K562 (cell line): ENCODE measurements at regions not wholly inside any gene's neighbourhood (a gene's known extent, or its start where the extent isn't known, plus 50 kb on each side); places are given as distances from the start of the nearest gene placed in this dataset.

ENCODE experiments used
- ATAC-seq: fragments of 200-7000 bp; cut with Tn5 transposase; 3 replicates; pipeline ENCODE4 v1.9.1; 2020; ENCODE audit warnings: moderate library complexity
- BruUV-seq: library from RNA; stranded (reverse); fragments of 400-500 nt; replicated peaks from 2 replicates; lab custom pipeline; 2021; lab: Mats Ljungman, UMichigan
- CTCF ChIA-PET: fragments of 300-600 bp; formaldehyde crosslinking; extraction: SDS; loops from one replicate; lab custom pipeline; 2021; ENCODE audit warnings: low intra/inter-chr PET ratio; lab: Yijun Ruan, JAX
- POLR2A ChIA-PET: fragments of 300-600, 350-650 bp; sonication (Branson Sonifier 250); formaldehyde crosslinking; extraction: SDS; loops from one replicate; lab custom pipeline; 2021; ENCODE audit warnings: antibody characterized with exemption, inconsistent platforms; lab: Yijun Ruan, JAX
- DNase-seq, 4 experiments: peaks; one replicate each; pipeline versions ENCODE4 v3.0.0 to v3.0.0-alpha.2; 2011 to 2018; ENCODE audit warnings: low spot score in 3 of 4, mixed read lengths in 3 of 4; ENCODE audit errors: extremely low read depth in 1 of 4
- FAIRE-seq: peaks from 2 replicates; lab custom pipeline; 2011; peaks lifted over from hg19 to GRCh38; lab: Jason Lieb, UNC
- H2AFZ ChIP-seq: 2 replicates; pipeline ENCODE4 v1.6.0; 2011; ENCODE audit warnings: low read depth, low read length, control low read depth, inconsistent platforms
- H3K27ac ChIP-seq: fragments of 200-600 bp; 3 replicates; pipeline ENCODE4 v1.8.0; 2011; ENCODE audit warnings: low read depth, mild to moderate bottlenecking, control low read depth, inconsistent platforms, low read length, moderate library complexity, mixed read lengths; ENCODE audit errors: extremely low read depth
- H3K27me3 ChIP-seq, 2 experiments: fragments of 300-600 bp in 1 of 2; 2 replicates in 1 of 2; 3 replicates in 1 of 2; pipeline versions ENCODE4 v1.6.0 to v1.8.0; 2011; ENCODE audit warnings: inconsistent platforms in 2 of 2, low read length in 2 of 2, mild to moderate bottlenecking in 1 of 2, mixed read lengths in 1 of 2, moderate library complexity in 1 of 2; ENCODE audit not compliant: control insufficient read depth in 2 of 2, insufficient read depth in 2 of 2
- H3K36me3 ChIP-seq: fragments of 300-600 bp; 3 replicates; pipeline ENCODE4 v1.8.0; 2011; ENCODE audit warnings: mild to moderate bottlenecking, low read length, inconsistent platforms; ENCODE audit not compliant: control insufficient read depth, insufficient read depth
- H3K4me1 ChIP-seq, 2 experiments: fragments of 200-600 bp in 1 of 2; replicated peaks in 1 of 2; 2 replicates in 1 of 2; 3 replicates in 1 of 2; pipeline versions ENCODE4 v1.5.1 to v1.8.0; 2011; ENCODE audit warnings: inconsistent platforms in 2 of 2, low read length in 2 of 2, mild to moderate bottlenecking in 1 of 2, mixed read lengths in 1 of 2, moderate library complexity in 1 of 2; ENCODE audit not compliant: control insufficient read depth in 2 of 2, insufficient read depth in 2 of 2
- H3K4me2 ChIP-seq: 2 replicates; pipeline ENCODE4 v1.6.1; 2011; ENCODE audit warnings: low read length, control low read depth, inconsistent platforms, mixed read lengths; ENCODE audit not compliant: insufficient read depth
- H3K4me3 ChIP-seq: fragments of 200-600 bp; sonication (generic), shearing (Covaris generic); 2 replicates; pipeline ENCODE4 v1.5.1; 2016; ENCODE audit warnings: control low read depth, inconsistent platforms
- H3K79me2 ChIP-seq: fragments of 200-600 bp; 3 replicates; pipeline ENCODE4 v1.8.0; 2011; ENCODE audit warnings: low read length, inconsistent platforms; ENCODE audit not compliant: control insufficient read depth, insufficient read depth
- H3K9ac ChIP-seq, 2 experiments: 2 replicates each; pipeline versions ENCODE4 v1.6.0 to v1.6.1; 2011; ENCODE audit warnings: low read depth in 2 of 2, low read length in 2 of 2, control low read depth in 1 of 2, inconsistent platforms in 1 of 2, mild to moderate bottlenecking in 1 of 2, mixed read lengths in 1 of 2; ENCODE audit not compliant: insufficient read depth in 1 of 2
- H3K9me1 ChIP-seq: one replicate; pipeline ENCODE4 v1.6.0; 2011; ENCODE audit warnings: inconsistent platforms, mild to moderate bottlenecking, low read length, moderate library complexity; ENCODE audit not compliant: control insufficient read depth, insufficient read depth
- H3K9me3 ChIP-seq: replicated peaks from 2 replicates; pipeline ENCODE4 v1.5.1; 2011; ENCODE audit warnings: low read depth, low read length, inconsistent platforms; ENCODE audit not compliant: control insufficient read depth, insufficient read depth
- H4K20me1 ChIP-seq: replicated peaks from 2 replicates; pipeline ENCODE4 v1.6.1; 2011; ENCODE audit warnings: low read length, inconsistent platforms, mixed read lengths; ENCODE audit not compliant: control insufficient read depth, insufficient read depth
- ATF6 ChIP-seq: sonication (generic); formaldehyde crosslinking; IDR thresholded peaks from 2 replicates; pipeline ENCODE4 v1.4.0; 2020; ENCODE audit warnings: mild to moderate bottlenecking, missing genetic modification reagents
- CAMTA2 ChIP-seq: fragments of 250-450 bp; sonication (Bioruptor Pico); conservative IDR thresholded peaks from 2 replicates; pipeline ENCODE4 v1.5.1; 2022
- ELF2 ChIP-seq: fragments of 250-450 bp; sonication (Bioruptor Pico); IDR thresholded peaks from 2 replicates; pipeline ENCODE4 v1.5.0; 2021; ENCODE audit warnings: mild to moderate bottlenecking
- ELK3 ChIP-seq: fragments of 450-650 bp; formaldehyde crosslinking; IDR thresholded peaks from 2 replicates; pipeline ENCODE4 v1.4.0; 2020; ENCODE audit warnings: mild to moderate bottlenecking
- ID3 ChIP-seq, 2 experiments: fragments of 250-450 bp in 1 of 2; fragments of 450-650 bp in 1 of 2; sonication (Bioruptor Pico) in 1 of 2; IDR thresholded peaks; 2 replicates each; pipeline versions ENCODE4 v1.6.1 to v1.8.0; 2016 to 2021; ENCODE audit warnings: mild to moderate bottlenecking in 2 of 2, moderate library complexity in 2 of 2, missing compliant biosample characterization in 1 of 2, missing genetic modification characterization in 1 of 2
- IRF2 ChIP-seq: sonication (generic); formaldehyde crosslinking; IDR thresholded peaks from 2 replicates; pipeline ENCODE4 v1.8.1; 2022; ENCODE audit warnings: mild to moderate bottlenecking, missing genetic modification reagents
- REST ChIP-seq, 2 experiments: fragments of 450-650 bp; formaldehyde crosslinking in 1 of 2; IDR thresholded peaks; 2 replicates each; pipeline versions ENCODE4 v1.4.0 to v1.6.1; 2014 to 2020; ENCODE audit warnings: mild to moderate bottlenecking in 2 of 2, borderline replicate concordance in 1 of 2, low read depth in 1 of 2
- ZNF76 ChIP-seq: fragments of 250-450 bp; sonication (Bioruptor Pico); IDR thresholded peaks from 2 replicates; pipeline ENCODE4 v1.4.0; 2020; ENCODE audit warnings: mild to moderate bottlenecking, moderate library complexity, borderline replicate concordance
- WGBS: fragments of 100-300 bp; shearing (Covaris generic); methylation state at CpG from one replicate; pipeline ENCODE4 v1.1.6; 2016; ENCODE audit warnings: low coverage, mixed read lengths; ENCODE audit not compliant: insufficient coverage; ENCODE audit errors: missing lambda C conversion rate; 5-methylcytosine and 5-hydroxymethylcytosine counted together
- in situ Hi-C: fragments of 300-500 bp; cut with MboI; formaldehyde crosslinking; loops from 4 replicates; pipeline ENCODE4 v1.15.0; 2018; ENCODE audit warnings: inconsistent platforms, mixed read lengths
- intact Hi-C: fragments of 100-400 bp; cut with micrococcal nuclease; formaldehyde crosslinking; loops from 2 replicates; pipeline ENCODE4 v1.14.2; 2022
- TF ChIP-seq, protein P1 (sequence below): sonication (generic); formaldehyde crosslinking; IDR thresholded peaks from 2 replicates; pipeline ENCODE4 v1.8.1; 2023; ENCODE audit warnings: mild to moderate bottlenecking, missing genetic modification reagents

GRCh38 chr2:6482256-6482655 lies 383.5 kb downstream of the CMPK2 start:
- intact Hi-C loops (no loop called here), in situ Hi-C loops (no loop called here)
- ChIA-PET POLR2A (no interaction called here), CTCF (no interaction called here)
- no peaks in the 10 kb centered on the region for H3K27me3 ChIP-seq
- H3K9ac ChIP-seq = no peak overlapping the region
- no peak for DNase-seq
- WGBS = 0% methylated on average over 4 of the region's 4 CpGs
- H3K4me1 ChIP-seq = no peaks in the 10 kb centered on the region
- no peaks in the 10 kb centered on the region for H3K9me1 ChIP-seq
- no peak overlapping the region for H3K4me2 ChIP-seq
- no TSS peak for BruUV-seq
- no peaks in the 10 kb centered on the region for H3K36me3 ChIP-seq
- no peaks in the 10 kb centered on the region for H3K9me3 ChIP-seq
- H3K79me2 ChIP-seq = no peaks in the 10 kb centered on the region
- FAIRE-seq = no peak
- H3K4me3 ChIP-seq = no peak overlapping the region
- ATAC-seq = no peak
- H4K20me1 ChIP-seq = no peaks in the 10 kb centered on the region
- no peak overlapping the region for H2AFZ ChIP-seq
- H3K27ac ChIP-seq = no peak overlapping the region
- TF ChIP-seq ELK3 (no peak), IRF2 (no peak), CAMTA2 (CRISPR knock-in tag) (no peak), ZNF76 (CRISPR knock-in tag) (no peak), ATF6 (CRISPR knock-in tag) (no peak), REST (IDR thresholded peaks at IDR 0.05; ENCODE audit: borderline replicate concordance) (no peak), REST (CRISPR knock-in tag; IDR thresholded peaks at IDR 0.05; ENCODE audit: low read depth) (no peak), ELF2 (CRISPR knock-in tag) (no peak), ID3 (CRISPR knock-in tag; IDR thresholded peaks at IDR 0.05) (no peak), ID3 (tag; IDR thresholded peaks at IDR 0.05) (no peak)
- TF ChIP-seq, protein P1, sequence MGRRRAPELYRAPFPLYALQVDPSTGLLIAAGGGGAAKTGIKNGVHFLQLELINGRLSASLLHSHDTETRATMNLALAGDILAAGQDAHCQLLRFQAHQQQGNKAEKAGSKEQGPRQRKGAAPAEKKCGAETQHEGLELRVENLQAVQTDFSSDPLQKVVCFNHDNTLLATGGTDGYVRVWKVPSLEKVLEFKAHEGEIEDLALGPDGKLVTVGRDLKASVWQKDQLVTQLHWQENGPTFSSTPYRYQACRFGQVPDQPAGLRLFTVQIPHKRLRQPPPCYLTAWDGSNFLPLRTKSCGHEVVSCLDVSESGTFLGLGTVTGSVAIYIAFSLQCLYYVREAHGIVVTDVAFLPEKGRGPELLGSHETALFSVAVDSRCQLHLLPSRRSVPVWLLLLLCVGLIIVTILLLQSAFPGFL = no peak
